GM19043 (cell line): ENCODE measurements at regions not wholly inside any gene's neighbourhood (a gene's known extent, or its start where the extent isn't known, plus 50 kb on each side); places are given as distances from the start of the nearest gene placed in this dataset.

Experiments
- ATAC-seq: cut with Tn5 transposase; IDR thresholded peaks from one replicate; pipeline ENCODE4 v1.9.1; 2021; ENCODE audit warnings: low read depth; ENCODE audit not compliant: unreplicated experiment

DNA sequence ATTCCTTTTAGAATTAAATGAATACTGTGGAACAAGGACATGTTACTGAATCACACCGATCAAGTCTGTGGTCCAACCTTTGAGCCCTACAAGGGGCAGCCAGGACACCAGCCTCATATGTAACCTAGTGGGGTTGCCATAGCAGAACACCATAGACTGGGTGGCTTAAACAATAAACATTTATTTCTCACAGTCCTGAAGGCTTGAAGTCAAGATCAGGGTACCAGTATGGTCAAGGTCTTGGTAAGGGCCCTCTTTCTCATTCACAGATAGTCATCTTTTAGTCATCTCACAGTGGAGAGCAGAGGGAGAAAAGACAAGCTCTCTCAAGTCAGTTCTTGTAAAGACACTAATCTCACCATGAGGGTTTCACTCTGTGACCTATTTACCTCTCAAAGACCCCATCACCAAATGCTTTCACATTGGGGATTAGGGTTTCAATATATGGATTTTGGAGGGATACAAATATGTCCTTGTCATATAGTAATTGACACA, 422.5 kb downstream of the GADD45G start:
- ATAC-seq: no peak

DNA sequence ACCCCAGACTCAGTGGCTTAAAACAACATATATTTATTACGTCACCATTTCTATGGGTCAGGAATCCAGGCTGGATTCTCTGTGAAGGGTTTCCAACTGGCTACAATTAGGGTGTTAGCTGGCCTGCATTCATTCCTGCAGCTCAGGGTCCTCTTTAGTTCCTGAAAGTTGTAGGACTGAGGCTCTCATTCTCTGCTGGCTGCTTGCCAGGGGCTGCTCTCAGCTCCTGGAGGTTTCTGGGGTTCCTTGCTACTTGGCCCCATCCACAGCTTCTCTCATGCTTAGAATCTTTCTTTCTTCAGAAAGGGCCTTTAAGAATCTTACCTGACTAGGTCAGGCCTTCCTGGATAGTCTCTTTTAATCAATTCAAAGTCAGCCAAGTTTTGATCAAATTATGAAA, 424.6 kb downstream of the GADD45G start:
- ATAC-seq: no peak

DNA sequence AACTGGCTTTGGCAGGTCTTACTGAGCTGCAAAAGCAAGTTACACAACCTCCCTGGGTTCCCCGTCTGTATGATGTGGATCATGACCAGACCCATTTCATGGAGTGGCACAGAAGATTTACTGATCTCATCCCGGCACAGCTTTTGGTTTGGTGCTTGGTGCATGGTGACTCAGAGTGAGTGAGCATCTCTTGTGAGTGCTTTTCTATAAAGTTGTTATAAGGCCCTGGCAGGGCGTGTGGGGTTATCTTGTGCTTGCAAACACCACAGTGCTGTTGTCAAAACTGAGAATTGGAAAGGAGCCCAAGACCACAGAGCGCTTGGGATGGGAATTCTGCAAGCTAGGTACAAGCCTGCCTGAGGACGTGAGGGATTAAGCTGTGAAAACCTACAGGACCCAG, 425.2 kb downstream of the GADD45G start:
- no peak for ATAC-seq

DNA sequence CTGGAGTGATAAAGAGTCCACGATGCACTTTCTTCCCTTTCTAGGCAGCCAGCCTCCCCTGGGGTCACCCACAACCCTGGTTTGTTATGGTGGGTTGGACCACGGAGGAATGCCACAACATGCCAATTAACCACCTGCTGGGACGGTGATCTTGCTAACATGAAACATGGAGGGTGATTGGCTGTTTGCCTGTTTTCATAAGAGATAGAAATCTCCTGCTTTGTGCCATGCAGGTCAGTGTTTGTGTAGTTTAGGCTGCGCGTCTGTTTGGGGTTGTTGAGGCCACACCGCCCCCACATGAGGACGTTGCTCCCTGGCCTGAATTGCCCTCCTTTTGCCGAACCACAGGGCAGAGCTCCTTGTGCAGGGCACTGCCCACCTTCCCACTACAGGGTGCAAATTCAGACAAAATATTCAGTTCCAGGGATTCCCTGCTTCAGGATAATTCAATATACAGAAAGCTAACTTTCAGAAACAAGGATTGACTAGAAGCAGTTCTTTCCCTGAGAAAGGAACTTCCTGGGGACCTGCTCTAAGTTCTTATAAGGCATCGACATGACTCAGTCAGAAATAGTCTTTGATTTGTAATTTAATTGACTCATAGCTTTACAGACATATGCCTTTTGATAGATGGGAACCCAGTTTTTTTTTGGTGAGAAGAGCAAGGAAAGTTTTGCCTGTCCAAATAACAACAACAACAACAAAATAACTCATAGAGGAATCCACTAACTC, 427.6 kb downstream of the GADD45G start:
- ATAC-seq: no peak

DNA sequence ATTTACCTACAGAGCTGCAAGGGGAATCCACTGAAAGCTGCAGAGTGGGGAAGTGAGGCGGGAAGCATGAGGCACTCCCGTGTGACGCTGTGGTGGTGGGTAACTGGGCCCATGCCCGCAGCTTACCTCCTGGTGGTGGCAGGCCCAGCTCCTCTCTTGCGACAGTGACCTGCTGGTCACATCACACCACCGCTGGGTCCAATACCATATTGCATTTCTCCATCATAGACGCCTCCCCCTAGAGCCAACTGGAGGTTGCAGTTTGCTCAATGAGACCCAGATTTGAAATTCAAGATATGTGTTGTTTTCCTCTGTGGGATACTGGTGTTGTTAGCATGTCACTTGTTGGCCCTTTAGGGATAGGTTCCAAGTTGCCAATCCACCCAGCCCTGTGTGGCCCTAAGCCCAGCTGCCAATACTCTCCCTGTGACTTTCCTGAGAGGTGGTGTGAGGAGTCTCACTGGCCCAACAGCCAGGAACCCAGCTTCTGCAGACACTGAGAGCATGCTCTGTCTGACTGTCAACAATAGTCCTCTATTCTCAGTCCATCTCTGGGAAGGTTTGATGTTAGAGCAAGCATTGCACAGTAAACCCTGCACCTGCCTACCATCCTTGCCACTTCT, 428.3 kb downstream of the GADD45G start:
- ATAC-seq: no peak

DNA sequence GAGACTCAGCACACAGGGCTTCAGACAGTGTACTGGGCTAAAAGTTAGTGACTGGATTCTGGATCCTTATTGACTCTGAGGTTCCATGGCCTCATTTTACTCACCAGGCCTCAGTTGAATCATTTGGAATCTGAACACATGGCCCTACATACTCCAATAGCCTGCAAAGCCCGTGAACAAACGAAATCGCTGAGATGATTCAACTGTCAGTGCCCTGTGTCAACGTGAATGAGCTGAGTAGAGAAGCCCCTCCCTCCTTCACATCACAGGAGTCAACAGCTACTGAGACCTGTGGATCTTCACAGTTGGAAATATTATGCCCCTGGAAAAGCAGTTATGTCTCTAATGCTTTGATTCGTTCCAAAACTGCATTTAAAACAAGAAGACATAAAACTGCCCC, 429.3 kb downstream of the GADD45G start:
- no peak for ATAC-seq

DNA sequence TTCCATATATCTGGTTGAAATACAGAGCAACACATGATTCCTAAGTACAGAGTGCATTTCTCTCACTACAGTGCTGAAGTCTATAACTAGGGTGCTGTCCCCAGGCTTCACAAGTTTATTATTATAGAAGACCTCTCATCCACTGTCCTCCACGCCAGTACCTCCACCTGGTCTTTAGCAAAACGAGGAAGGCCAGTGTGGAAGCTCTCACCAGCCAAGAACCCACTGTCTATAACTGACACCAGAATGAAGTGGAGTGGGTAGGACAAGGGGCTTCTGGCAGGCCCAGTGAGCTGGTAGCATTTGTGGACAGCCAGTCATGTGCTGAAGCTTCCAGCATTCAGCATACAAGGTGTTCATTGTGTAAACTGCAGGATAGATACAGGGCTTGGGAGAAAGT, 430.7 kb downstream of the GADD45G start:
- no peak for ATAC-seq

DNA sequence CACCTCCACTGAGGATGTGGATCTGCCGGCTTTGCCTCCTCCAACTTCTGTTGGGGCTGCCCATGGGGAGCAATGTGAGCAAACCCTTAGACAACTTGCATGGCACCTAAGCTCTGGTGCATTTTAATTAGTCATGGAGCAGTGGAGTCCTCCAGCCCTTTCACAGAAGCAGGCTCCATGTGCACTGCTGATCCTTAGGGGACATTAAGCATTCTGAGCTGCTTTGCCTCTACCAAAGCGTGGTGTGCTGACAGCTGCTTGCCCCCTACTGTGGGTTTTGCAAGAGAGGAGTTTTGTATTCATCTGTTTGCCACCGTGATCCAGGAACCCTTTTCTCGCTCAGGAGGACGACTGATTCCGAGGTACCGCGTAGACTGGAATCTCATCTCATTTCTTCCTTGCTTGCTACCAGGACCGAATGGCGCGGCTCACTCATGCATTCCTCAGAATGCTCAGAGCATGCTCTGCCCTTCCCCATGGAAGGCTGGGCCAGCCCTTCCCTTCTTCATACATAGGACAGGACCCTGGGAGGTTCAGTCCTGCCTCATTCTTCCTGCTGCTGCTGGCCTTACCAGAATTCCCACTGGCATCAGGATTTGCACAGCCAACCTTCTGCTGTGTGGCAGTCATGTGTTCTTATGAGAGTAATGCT, 432.5 kb downstream of the GADD45G start:
- no peak for ATAC-seq

DNA sequence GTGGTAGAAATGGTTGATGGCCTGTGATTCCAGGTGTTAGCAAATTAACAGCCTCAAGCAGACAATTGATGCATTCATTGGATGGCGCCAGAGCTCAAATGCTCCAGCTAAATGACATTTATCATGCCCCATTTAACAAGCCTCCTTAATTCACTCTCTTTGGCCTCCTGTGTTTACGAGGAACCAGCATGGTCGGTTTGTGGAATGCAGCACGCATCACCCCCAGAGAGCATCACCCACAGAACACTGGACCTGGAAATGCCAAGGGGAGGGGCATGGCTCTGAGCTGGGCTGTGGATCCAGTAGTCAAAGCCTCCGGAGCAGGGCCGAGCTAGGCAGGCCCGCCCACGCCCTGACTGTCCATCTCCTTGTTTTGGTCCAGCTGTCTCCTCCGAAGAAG, 434.0 kb downstream of the GADD45G start:
- no peak for ATAC-seq

DNA sequence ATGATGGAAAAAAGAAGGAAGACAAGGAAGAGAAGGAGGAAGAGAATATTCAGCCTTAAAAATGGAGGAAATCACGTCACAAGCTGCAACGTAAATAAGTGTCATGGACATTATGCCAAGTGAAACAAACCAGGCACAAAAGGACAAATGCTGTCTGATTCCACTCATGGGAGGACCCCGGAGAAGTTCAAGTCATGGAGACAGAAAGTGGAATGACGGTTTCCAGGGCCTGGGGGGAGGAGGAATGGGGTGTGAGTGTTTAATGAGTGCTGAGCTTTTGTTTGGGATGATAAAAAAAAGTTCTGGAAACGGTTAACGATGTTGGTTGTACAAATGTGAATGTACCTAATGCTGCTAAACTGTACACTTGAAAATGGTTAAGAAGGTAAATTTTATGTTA, 439.5 kb downstream of the GADD45G start:
- no peak for ATAC-seq

DNA sequence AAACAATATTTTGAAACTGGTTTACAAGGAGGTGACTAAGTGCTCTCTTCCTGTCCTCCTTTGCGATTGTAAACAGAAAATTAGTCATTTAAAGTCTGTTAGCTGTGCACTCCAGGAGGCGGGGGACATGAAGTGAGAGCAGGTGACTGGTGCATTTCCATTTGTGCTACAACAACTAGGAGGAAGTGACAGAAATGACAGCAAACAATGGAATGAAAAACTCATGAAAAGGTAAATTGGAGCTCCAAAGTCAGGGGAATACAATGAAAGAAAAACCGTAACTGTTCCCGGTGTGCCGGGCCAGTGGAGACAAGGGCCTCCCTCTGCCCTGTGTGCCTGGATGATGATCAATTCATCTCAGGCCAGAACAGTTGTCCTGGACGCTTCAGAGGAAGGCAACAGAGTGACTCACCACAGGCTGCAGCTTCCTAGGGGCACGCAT, 439.9 kb downstream of the GADD45G start:
- no peak for ATAC-seq

DNA sequence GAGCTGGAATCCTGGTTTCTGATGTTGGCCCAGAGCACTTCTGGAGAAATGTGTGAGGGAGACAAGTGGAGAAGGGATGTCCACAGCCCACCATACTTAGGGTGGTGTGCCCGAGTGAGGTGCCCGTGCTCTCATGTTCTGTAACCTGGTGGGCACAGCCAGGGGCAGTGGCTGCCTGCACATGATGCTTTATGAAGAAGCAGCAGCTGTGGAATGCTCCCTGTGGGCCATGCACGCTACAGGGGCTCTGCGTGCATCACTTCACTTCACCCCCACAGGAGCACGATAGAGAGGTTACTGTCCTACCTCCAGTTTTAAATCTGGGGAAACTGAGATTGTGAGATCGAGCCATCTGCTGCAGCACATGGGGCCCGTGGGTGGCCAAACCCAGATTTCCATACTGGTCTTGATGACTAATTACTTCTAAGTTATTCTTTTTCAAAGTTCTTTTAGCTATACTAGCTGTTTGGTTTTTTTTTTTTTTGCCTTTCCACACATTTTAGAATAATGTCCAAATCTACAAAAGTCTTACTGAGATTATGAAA, 441.6 kb downstream of the GADD45G start:
- no peak for ATAC-seq

DNA sequence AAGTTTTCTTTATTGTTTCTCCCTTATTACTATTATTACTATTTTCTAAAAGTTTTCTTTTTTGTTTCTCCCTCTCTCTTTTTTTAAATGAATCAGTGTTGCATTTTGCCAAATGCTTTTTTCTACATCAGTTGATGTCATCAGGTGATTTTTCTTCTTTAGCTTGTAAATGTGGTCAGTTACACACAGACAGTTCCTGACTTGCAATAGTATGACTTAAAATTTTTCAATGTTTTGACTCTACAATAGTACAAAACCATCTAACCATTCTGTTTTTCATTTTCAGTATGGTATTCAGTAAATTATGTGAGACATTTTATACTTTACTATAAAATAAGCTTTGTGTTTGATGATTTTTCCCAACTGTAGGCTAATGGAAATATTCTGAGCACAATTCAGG, 443.0 kb downstream of the GADD45G start:
- no peak for ATAC-seq

DNA sequence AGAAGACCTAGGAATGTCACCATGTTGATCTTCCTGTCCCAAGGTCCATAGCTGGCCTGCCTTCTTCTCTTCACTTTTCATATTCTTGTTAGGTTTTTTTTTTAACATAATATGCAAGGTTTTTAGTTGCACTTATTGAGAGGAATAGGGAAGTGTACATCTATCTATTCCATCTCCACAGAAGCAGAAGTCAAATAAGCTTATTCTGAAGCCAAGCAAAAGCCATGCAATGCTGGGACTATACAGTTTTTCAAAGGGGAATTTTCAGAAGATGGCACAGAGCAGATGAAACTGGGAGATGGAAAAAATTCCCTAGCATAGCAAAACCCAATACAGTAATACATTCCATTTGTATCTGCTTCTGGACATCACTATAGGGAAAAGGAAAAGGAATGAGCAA, 447.6 kb downstream of the GADD45G start:
- ATAC-seq: no peak

DNA sequence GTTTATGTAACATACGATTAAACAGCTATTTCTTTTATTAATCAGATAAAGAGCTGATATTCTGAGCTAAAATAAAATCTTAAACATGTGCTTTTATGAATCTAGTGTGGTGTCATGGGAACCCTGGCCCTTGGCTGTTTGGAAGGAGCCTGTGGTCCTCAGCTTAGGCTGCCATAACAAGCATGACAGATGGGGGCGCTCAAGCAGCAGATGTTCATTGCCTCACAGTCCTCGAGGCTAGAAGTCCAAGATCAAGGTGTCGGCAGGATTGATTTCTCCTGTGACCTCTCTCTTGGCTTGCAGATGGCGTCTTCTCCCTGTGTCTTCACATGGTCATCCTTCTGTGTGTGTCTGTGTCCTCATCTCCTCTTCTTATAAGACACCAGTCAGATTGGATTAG, 448.2 kb downstream of the GADD45G start:
- ATAC-seq: no peak

DNA sequence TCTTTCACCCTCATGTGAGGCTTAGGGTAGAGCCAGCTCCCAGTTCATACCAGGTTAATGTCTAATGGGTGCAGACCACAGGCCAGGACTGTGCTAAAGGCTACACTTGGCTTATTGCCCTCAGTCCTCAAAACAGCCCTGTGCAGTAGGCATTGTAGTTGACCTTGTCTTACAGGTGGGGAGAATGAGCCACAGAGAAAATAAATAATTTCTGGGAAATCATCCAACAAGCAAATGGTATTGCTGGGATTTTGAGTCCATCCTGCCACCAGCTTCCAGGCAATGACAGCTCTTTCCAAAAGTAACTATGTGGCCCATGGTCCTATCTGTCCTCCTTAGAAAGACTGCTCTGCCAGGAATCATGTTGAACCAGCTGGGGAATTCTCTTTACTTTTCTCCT, 450.0 kb downstream of the GADD45G start:
- no peak for ATAC-seq

DNA sequence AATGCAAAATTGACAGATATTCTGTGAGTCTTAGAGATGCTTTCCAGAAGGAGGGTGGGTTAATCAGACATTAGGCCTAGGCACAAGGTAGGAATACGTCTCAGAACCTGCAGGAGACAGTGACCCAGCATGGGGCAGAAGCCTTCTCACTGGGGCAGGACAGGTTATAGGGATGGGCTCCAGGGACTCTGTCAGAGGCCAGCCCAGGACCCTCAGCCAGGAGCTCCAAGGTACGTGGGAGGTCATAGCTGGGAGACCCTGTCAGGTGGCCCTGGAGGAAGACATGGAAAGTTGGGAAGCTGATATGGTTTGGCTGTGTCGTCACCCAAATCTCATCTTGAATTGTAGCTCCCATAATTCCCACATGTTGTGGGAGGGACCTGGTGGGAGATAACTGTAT, 450.4 kb downstream of the GADD45G start:
- no peak for ATAC-seq

DNA sequence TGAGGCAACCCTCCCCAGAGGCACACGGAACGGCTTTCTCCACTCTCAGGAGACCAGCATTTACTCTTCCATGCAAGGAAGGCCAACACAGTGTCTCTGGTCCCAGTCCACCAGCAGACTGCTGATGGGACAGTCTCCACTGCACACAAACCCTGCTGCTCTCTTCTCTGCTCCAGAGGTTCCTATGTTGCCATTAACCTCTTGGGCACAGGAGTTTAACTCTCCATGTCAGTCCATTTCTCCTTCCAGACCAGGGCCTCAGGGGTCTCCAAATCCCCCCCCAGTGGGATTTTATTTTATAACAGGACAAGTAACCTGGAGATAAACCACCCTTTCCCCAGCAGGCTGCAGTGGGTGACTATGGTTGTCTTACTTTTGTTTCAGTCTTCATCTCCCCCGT, 452.5 kb downstream of the GADD45G start:
- ATAC-seq: no peak

DNA sequence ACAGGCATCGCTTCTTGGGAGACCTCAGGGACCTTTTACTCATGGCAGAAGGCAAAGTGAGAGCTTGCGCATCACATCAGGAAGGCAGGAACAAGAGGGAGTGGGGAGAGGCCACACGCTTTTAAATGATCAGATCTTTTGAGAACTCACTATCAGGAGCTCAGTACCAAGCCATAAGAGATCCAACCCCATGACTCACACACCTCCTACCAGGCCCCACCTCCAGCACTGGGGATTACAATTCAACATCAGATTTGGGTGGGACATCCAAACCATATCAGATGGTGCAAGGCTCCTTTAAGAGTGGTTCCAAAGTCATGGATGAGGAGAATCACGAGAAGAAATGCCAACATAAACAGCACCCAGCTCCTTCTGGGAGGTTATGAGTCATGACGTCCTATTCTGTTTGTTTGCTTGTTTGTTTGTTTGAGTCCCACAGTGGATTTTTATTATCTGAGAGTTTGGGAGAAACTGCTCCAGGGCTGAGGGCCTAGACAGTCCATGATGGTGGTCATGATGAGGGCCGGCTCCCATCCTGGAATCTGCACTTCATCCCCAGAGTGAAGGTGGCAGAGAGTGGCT, 453.5 kb downstream of the GADD45G start:
- ATAC-seq: no peak

DNA sequence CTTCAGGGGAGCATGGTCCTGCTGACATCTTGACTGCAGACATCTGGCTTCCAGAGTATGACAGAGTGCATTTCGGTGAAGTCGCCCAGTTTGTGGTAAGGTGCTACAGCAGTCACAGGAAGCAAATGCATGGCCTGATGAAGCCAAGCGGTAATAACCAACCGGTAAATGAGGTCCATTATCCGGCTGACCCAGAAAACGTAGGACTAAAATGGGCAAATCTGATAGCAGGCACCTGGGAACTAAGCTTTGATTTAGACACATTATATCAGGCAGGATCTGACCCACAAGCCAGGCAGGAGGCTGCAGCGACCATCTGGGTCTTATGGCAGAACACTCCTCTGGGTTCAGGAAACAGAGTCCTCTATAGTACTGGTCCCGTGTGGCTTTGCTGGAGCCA, 454.6 kb downstream of the GADD45G start:
- ATAC-seq: no peak

DNA sequence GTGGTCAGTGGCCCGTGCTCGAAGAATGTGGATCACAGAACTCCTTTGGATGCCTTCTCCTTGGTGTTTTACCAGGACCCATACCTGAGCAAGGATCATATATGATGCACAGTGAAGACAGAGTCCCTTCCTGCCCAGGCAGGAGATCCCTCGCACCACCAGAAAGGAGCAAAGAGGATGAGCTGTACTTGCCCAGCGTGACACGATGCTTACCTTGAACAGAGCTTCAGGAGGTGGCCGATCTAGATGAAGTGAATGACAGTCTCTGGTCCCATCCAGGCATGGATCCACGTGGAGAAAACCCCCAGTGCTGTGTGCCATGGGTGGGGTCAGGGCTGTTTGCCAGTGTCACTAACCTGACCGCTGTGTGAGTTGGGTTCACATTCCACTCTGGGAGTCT, 455.4 kb downstream of the GADD45G start:
- ATAC-seq: no peak
